ENCODE measurements at regions not wholly inside any gene's neighbourhood (a gene's known extent, or its start where the extent isn't known, plus 50 kb on each side); places are given as distances from the start of the nearest gene placed in this dataset.

GRCh38 chr12:126760092-126760491 is 1506.9 kb upstream of the TMEM132C start:
- no peak for DNase-seq (ENCODE audit: low read depth in 2 of 2)

DNA sequence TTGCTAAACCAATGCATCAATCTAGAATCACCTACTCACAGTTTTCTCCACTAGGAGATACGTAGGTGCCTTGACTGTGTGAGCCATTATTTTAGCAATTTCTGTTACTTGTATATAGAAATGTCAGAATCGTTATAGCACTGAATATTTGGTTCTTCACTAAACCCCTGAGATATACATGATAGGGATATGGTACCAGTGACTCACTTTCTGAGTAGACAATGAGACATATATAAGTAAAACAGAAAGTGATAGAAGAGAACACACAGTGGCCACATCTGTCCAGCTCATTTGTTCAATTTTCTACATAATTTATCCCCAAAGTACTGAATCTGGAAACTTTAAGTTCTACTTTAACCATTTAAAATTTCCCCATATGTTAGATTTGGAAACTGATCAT is 1505.5 kb upstream of the TMEM132C start:
- DNase-seq (ENCODE audit: low read depth in 2 of 2): no peak

DNA sequence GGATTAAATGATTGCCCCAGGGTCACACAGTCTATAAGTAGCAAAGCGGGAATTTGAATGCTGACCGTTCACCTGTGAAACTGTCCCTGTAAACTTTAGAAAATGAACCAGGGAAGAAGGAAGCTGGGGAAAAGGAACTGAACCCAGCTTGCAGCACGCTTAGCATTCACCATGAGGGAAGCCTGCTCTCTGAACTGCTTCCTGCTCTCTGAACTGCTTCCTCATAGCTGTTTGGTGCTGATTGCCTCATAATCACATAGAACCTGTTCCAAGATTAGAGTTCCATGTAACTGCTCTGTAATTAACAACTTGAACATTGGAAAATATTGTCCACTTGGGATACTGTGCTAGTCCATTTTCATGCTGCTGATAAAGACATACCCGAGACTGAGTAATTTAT is 1504.8 kb upstream of the TMEM132C start:
- no peak for DNase-seq (ENCODE audit: low read depth in 2 of 2)

DNA sequence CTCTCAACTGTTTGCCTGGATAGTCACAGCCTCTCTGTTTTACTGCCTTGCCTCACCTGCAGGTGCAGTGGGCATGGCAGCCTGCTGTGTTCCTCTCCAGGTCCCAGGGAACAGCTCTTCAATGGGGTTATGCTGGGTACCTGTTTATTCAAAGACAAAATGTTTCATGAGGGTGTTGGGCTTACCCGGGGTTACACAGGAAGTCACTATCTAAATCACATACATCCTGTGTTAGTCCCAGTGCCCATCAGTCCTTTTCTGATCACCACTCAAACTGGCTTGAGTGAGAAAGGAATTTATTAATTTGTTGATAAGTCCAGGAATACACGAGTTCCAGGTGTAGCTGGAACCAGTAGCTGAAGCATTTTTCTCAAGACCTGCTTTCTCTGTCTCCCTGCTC is 1503.6 kb upstream of the TMEM132C start:
- DNase-seq (ENCODE audit: low read depth in 2 of 2): no peak

- no peak for DNase-seq (ENCODE audit: low read depth in 2 of 2)
Measured at GRCh38 chr12:126767334-126767733, 1499.6 kb upstream of the TMEM132C start.

- no peak for DNase-seq (ENCODE audit: low read depth in 2 of 2)
Measured at GRCh38 chr12:126768517-126768916, 1498.5 kb upstream of the TMEM132C start.

DNA sequence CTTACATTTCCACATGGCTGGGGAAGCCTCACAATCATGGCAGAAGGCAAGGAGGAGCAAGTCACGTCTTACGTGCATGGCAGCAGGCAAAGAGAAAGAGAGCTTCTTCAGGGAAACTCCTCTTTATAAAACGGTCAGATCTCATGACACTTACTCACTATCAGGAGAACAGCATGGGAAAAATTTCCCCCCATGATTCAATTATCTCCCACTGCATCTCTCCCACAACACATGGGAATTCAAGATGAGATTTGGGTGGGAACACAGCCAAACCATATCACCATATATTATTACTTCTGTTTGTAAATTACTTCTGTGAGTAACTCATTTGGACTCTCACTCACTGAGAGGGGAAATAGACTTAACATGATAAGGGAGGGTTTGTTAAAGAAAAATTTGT is 1496.8 kb upstream of the TMEM132C start:
- DNase-seq (ENCODE audit: low read depth in 2 of 2): no peak

DNA sequence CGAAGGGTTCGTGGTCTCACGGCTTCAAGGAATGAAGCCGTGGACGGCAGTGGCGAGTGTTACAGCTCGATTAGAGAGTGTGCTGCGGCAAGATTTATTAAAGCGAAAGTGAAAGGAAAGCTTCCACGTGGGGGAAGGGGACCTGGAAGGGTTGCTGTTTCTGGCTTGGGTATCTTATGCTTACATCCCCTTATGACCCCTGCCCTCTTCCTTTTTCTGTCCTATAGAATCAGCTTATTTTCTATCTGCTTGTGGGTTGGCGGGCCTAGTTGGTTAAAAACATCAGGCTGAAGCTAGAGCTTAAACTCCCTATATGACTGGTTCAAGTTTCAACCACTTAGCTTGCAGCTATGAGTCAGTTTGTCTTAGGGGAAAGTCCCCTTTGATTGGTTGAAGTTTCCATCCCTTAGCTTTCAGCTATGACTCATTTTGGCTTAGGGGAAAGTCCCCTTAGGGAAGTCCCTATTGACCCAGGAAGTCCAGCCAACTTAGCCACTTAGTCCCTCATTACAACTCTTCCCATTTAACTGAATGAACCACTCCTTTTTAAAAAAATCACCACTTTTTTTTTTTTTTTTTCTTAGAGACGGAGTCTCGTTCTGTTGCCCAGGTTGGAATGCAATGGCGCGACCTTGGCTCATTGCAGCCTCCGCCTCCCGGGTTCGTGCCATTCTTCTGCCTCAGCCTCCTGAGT is 1494.7 kb upstream of the TMEM132C start:
- DNase-seq (ENCODE audit: low read depth in 2 of 2): no peak

DNA sequence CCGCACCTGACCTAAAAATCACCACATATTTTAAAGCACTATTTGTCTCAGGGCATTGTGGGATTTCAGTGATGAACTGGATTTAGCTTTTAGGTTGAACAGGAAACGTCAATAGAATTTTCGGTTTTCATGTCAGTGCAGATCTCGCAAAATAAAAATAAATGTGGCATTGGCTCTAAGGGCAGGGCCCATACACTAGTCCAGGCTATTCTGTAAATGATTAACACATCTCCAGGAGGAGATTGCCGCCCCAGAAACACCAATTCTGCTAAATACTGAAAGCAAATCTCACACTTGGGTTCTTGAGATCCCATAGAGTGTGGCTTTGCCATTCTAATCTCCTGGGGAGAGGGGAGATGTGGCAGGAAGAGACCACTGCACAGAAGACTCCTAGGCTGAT is 1494.0 kb upstream of the TMEM132C start:
- DNase-seq (ENCODE audit: low read depth in 2 of 2): no peak

GRCh38 chr12:126773491-126773890 is 1493.5 kb upstream of the TMEM132C start:
- DNase-seq (ENCODE audit: low read depth in 2 of 2): no peak

- no peak for DNase-seq (ENCODE audit: low read depth in 2 of 2)
Measured at GRCh38 chr12:126776026-126776655, 1490.8 kb upstream of the TMEM132C start.

GRCh38 chr12:126780343-126780742 is 1486.6 kb upstream of the TMEM132C start:
- DNase-seq (ENCODE audit: low read depth in 2 of 2): no peak

DNA sequence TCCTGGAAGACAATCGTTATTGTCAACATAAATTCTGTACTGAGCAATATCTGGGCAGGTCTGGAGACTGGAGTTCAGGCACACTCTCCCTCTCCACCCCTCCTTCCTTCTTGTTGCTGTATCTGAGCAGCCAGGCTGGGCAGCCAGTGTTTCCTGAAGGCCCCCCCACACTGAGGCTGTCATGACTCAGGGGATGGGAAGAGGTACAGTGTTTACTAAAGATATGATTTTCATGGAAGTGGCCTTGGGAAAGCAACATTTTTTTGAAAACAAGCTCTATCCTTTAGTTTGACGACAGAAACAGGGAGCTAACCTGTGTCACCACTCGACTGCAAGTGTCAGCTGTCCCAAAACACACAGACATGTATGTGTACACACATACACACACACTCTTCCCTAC is 1485.4 kb upstream of the TMEM132C start:
- no peak for DNase-seq (ENCODE audit: low read depth in 2 of 2)

DNA sequence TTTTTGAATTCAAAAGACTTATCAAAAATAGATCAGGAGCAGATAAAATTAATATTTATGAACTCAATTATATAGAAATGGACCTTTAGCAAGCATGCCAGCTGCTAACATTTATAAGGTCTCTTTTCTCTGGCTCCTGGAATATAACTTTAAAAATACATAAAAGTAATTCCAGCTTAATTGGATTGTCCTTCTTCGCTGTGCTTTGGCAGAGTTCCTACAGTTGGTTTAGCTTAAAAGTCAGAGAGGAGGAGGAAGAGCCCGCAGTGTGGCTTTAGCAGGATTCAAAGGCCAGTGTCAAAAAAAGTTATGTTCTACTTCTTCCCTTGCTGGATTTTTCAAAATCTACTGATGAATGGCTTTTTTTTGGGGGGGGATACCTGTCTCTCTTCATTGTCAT is 1484.9 kb upstream of the TMEM132C start:
- no peak for DNase-seq (ENCODE audit: low read depth in 2 of 2)

DNA sequence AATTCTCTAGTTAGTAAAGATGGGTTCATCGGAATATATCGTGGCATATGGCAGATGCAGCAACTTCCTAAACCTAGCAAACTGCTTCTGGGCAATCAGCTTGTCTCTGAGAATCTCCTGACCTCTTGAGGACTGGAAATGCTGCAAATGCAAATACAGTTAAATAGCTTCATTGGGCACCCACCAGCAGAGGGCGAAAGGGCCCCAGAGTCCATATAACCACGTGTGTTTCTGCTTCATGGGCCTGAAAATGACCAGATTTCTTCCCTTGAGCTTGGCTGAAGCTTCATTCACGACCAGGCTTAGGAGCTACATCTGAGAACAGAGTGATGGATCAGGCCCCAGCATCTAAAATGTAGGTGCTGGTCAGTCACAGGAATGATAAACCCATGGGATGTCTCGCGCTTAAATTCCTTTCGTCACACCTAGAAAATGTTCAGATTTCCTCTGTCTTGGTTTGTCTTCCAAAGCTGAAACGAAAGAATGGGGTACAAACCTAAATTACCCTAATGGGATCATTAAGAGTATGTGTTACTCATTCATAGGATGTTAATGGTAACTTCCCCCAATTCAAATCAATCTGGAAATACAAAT is 1482.5 kb upstream of the TMEM132C start:
- peak in 1 of 2 donors; percentile 5 for DNase-seq (ENCODE audit: low read depth in 2 of 2)

GRCh38 chr12:126789963-126790362 is 1477.0 kb upstream of the TMEM132C start:
- no peak for DNase-seq (ENCODE audit: low read depth in 2 of 2)

GRCh38 chr12:126791122-126791521 is 1475.8 kb upstream of the TMEM132C start:
- DNase-seq (ENCODE audit: low read depth in 2 of 2): no peak

- no peak for DNase-seq (ENCODE audit: low read depth in 2 of 2)
Measured at GRCh38 chr12:126792411-126792810, 1474.6 kb upstream of the TMEM132C start.

DNA sequence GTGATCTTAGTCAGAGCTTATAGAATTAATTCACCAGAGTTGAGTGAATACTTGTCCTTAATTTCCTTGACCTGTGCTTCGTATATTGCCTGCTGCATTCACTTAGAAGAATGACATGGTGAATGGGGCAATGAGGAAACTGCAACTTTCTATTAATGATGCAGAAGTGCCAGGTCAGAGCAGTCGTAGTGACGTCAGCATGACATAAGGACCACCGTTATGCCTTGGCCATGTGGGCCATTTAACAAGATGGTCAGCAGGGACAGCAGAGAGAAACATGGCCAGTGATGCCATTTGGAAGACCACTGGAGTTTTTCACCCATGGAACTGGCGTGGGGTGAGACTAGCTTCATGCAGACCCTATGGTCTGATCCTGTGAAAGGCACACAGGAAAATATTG is 1469.4 kb upstream of the TMEM132C start:
- no peak for DNase-seq (ENCODE audit: low read depth in 2 of 2)

DNA sequence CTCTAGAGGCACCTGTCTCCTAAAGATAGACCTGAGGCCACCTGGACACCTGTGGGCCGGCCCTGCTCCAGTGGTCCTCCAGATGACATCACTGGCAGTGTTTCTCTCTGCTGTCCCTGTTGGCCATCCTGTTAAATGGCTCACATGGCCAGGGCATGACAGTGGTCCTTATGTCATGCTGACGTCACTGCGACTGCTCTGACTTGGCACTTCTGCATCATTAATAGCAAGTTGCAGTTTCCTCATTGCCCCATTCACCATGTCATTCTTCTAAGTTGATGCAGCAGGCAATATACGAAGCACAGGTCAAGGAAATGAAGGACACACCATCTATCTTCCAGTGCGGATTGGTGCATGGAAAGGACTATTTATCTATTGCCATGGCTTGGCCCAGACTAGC is 1468.5 kb upstream of the TMEM132C start:
- DNase-seq (ENCODE audit: low read depth in 2 of 2): no peak

DNA sequence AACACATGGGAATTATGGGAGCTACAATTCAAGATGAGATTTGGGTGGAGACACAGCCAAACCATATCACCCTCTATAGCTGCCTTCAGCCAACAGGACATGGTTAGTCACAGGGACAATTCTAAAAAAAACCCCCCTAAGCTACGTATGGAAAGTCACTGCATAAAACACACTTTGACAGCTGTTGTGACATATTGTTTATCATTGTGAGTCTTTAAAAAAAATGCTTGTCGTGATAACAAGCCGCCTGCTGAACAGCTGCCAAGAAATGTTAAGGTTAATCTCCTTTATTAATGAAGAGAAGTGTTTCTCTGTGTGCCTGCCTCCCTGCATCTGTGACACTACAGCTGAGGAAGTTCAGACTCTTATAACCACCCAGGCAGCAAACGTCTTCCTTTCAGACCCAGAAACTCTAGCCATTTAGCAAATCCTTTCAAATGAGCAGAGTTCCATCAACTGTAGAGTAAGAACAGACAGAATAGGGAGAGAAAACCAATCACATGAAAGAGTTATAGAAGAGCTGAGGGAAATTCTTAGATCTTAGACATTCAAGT is 1459.6 kb upstream of the TMEM132C start:
- no peak for DNase-seq (ENCODE audit: low read depth in 2 of 2)

DNA sequence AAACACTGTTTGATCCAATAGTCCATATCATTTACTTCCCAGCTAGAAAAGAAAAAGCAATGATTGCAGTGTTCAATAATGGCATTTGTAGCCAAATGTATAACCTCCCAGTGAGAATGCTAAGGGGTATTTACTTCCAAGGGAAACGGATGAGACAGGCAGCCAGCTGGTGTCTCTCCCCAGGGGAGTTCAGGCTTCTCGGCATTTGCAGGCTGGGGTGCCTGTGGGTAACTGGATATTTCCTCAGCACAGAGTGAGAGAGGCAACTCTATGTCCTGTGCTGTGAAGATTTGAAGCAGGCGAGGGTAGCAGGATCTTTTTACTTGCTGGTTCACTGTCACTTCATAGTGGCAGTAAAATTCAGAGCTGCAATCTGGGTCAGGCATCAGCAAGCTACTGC is 1455.6 kb upstream of the TMEM132C start:
- DNase-seq (ENCODE audit: low read depth in 2 of 2): no peak

DNA sequence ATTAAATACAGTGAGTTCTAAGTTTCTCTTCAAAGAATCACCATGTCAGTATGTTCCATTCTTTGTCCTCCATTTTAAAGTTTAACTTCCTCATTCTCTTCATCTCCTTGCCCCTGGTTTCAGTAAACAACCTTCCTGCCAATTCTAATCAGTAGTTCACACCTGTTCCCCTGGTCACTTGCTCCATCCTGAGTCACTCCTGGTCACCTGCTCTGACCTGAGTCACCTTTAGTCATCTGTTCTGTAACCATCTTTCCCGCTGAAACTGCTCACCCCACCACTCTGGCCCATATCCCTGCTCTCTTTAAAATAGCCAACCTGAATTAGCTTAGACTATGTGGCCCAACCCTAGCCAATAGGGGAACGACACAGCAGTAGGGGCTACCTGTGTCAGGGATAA is 1447.4 kb upstream of the TMEM132C start:
- DNase-seq (ENCODE audit: low read depth in 2 of 2): no peak
